ENCODE measurements at regions not wholly inside any gene's neighbourhood (a gene's known extent, or its start where the extent isn't known, plus 50 kb on each side); places are given as distances from the start of the nearest gene placed in this dataset.

- TF ChIP-seq, protein P1, sequence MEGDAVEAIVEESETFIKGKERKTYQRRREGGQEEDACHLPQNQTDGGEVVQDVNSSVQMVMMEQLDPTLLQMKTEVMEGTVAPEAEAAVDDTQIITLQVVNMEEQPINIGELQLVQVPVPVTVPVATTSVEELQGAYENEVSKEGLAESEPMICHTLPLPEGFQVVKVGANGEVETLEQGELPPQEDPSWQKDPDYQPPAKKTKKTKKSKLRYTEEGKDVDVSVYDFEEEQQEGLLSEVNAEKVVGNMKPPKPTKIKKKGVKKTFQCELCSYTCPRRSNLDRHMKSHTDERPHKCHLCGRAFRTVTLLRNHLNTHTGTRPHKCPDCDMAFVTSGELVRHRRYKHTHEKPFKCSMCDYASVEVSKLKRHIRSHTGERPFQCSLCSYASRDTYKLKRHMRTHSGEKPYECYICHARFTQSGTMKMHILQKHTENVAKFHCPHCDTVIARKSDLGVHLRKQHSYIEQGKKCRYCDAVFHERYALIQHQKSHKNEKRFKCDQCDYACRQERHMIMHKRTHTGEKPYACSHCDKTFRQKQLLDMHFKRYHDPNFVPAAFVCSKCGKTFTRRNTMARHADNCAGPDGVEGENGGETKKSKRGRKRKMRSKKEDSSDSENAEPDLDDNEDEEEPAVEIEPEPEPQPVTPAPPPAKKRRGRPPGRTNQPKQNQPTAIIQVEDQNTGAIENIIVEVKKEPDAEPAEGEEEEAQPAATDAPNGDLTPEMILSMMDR (IDR thresholded peaks at IDR 0.05), result no peak
- no peak for TF ChIP-seq POLR2AphosphoS5 (IDR thresholded peaks at IDR 0.05; ENCODE audit: low read depth, low read length)
Observed at GRCh38 chr12:17296882-17297281, 690.9 kb upstream of the LMO3 start.

Measured in Panc1 (cell line).